Gastrocnemius medialis (tissue), 4 donors: ENCODE measurements at regions not wholly inside any gene's neighbourhood (a gene's known extent, or its start where the extent isn't known, plus 50 kb on each side); places are given as distances from the start of the nearest gene placed in this dataset.
"Not testable (repeated sequence)": the region's sequence is repeated elsewhere in the genome, so short reads cannot be mapped to it uniquely, and the experiment has no call there.

ENCODE experiments used
- ATAC-seq, 2 donors: fragments of 150-250 bp; one replicate each; pipeline ENCODE4 v1.9.1; 2016
- DNase-seq, 2 donors: peaks; one replicate each; pipeline ENCODE4 v3.0.0-alpha.2; 2019
- H3K27ac ChIP-seq, 4 donors: fragments of 200-600 bp; sonication (generic); 1 replicate in 1 of 4; 2 replicates in 3 of 4; pipeline ENCODE4 v1.5.1; 2016 to 2018; ENCODE audit warnings: mild to moderate bottlenecking in 2 of 4, moderate library complexity in 1 of 4
- H3K27me3 ChIP-seq, 3 donors: fragments of 200-600 bp; sonication (generic) in 2 of 3; 1 replicate in 1 of 3; 2 replicates in 2 of 3; pipeline versions ENCODE4 v1.5.1 to v1.6.0; 2016 to 2019; ENCODE audit warnings: mild to moderate bottlenecking in 1 of 3, moderate library complexity in 1 of 3
- H3K36me3 ChIP-seq, 2 donors: fragments of 200-600 bp; sonication (generic) in 1 of 2; one replicate each; pipeline ENCODE4 v1.5.1; 2017 to 2018
- H3K4me1 ChIP-seq, 2 donors: fragments of 200-600 bp; sonication (generic) in 1 of 2; one replicate each; pipeline ENCODE4 v1.5.1; 2016 to 2017; ENCODE audit warnings: mild to moderate bottlenecking in 2 of 2
- H3K4me3 ChIP-seq, 4 donors: fragments of 200-600 bp; sonication (generic) in 3 of 4; 1 replicate in 1 of 4; 2 replicates in 3 of 4; pipeline ENCODE4 v1.5.1; 2016 to 2019; ENCODE audit warnings: mild to moderate bottlenecking in 2 of 4
- H3K9me3 ChIP-seq, 3 donors: fragments of 200-600 bp; sonication (generic) in 2 of 3; 1 replicate in 1 of 3; 2 replicates in 2 of 3; pipeline ENCODE4 v1.5.1; 2016 to 2019
- CTCF ChIP-seq, 5 experiments: fragments of 450-650 bp in 3 of 5; fragments of 200-600 bp in 2 of 5; sonication (generic) in 2 of 5; IDR thresholded peaks in 4 of 5; conservative IDR thresholded peaks in 1 of 5; 1 replicate in 4 of 5; 2 replicates in 1 of 5; pipeline ENCODE4 v1.5.1; 2016 to 2019; ENCODE audit warnings: antibody characterized with exemption in 5 of 5, mild to moderate bottlenecking in 3 of 5, moderate library complexity in 3 of 5
- POLR2A ChIP-seq, 2 donors: fragments of 450-650 bp; IDR thresholded peaks; one replicate each; pipeline ENCODE4 v1.6.1; 2017; ENCODE audit warnings: antibody characterized with exemption in 2 of 2, mild to moderate bottlenecking in 2 of 2, moderate library complexity in 2 of 2
- in situ Hi-C, 4 donors: fragments of 200-750 bp; cut with MboI; loops; one replicate each; pipeline versions ENCODE4 v1.15.0 to v1.8.0; 2017; ENCODE audit warnings: low sequenced_read_pairs in 4 of 4
- intact Hi-C: fragments of 100-400 bp; cut with DNase I; formaldehyde crosslinking; loops from one replicate; pipeline ENCODE4 v1.15.1; 2023; ENCODE audit warnings: low total_unique reads

DNA sequence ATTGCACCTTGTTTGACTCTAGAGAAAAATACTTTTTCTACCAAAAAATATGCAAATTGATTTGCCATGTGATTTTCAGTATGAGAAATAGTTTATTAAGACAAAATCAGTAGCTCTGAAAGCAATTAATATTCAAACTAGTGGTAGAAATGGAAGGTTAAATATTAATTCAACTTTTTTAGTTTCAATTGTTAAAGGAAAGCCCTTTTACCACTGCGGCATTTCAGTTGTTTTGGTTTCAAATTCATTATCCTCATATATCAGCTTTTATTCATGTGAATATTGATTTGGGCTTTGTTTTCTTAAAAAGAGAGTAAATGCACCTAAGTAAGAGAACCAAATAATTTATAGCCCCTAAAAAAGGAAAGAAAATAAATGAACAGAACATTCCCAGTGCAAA lies 660.6 kb upstream of the CHD1 start:
- H3K9me3 ChIP-seq, result no peaks in the 10 kb centered on the region
- H3K4me3 ChIP-seq, result no peak overlapping the region
- ATAC-seq (no peak), DNase-seq (no peak)
- no peak overlapping the region for H3K27ac ChIP-seq
- TF ChIP-seq CTCF (IDR thresholded peaks at IDR 0.05 in 4 of 5, conservative IDR thresholded peaks at IDR 0.05 in 1 of 5) (no peak), POLR2A (IDR thresholded peaks at IDR 0.05) (no peak)
- H3K36me3 ChIP-seq, result no peaks in the 10 kb centered on the region
- H3K4me1 ChIP-seq, result no peaks in the 10 kb centered on the region
- intact Hi-C loops (no loop called here), in situ Hi-C loops (no loop called here)
- no peaks in the 10 kb centered on the region for H3K27me3 ChIP-seq

- DNase-seq, result no peak
- H3K27me3 ChIP-seq, result no peaks in the 10 kb centered on the region
- intact Hi-C loops (no loop called here), in situ Hi-C loops (no loop called here)
- no peak overlapping the region for H3K4me3 ChIP-seq
- H3K4me1 ChIP-seq, result no peaks in the 10 kb centered on the region
- no peak for ATAC-seq
- H3K27ac ChIP-seq, result no peak overlapping the region
- no peaks in the 10 kb centered on the region for H3K9me3 ChIP-seq
- H3K36me3 ChIP-seq, result no peaks in the 10 kb centered on the region
- TF ChIP-seq POLR2A (IDR thresholded peaks at IDR 0.05) (no peak), CTCF (IDR thresholded peaks at IDR 0.05 in 4 of 5, conservative IDR thresholded peaks at IDR 0.05 in 1 of 5) (no peak)
These were observed 659.2 kb upstream of the CHD1 start for GRCh38 chr5:99587983-99588382.

DNA sequence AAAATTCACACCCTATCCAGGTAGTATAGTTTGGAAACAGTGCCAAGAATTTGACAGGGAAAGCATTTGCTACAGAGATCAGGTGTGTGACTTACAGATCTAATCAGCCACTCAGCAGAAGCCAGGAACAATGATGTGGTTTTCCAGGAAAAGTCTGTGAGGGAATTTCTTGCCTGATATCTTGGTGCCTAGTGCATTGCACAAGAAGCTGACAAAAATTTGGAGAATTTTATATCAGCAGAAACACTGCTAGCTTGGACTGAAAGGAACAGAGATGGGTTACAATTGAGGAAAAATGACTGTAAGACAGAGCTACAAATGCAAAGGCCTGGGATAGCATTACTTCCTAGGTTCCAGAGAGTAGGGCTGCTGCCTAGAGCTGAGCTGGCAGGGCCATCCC lies 658.1 kb upstream of the CHD1 start:
- ATAC-seq (no peak), DNase-seq (no peak)
- in situ Hi-C loops (no loop called here), intact Hi-C loops (no loop called here)
- H3K27me3 ChIP-seq, result no peaks in the 10 kb centered on the region
- H3K36me3 ChIP-seq, result no peaks in the 10 kb centered on the region
- H3K9me3 ChIP-seq, result no peaks in the 10 kb centered on the region
- no peaks in the 10 kb centered on the region for H3K4me1 ChIP-seq
- no peak overlapping the region for H3K4me3 ChIP-seq
- no peak overlapping the region for H3K27ac ChIP-seq
- TF ChIP-seq CTCF (IDR thresholded peaks at IDR 0.05 in 4 of 5, conservative IDR thresholded peaks at IDR 0.05 in 1 of 5) (no peak), POLR2A (IDR thresholded peaks at IDR 0.05) (no peak)

- in situ Hi-C loops, result not testable (repeated sequence)
These were observed 652.4 kb upstream of the CHD1 start for GRCh38 chr5:99581204-99581603.

DNA sequence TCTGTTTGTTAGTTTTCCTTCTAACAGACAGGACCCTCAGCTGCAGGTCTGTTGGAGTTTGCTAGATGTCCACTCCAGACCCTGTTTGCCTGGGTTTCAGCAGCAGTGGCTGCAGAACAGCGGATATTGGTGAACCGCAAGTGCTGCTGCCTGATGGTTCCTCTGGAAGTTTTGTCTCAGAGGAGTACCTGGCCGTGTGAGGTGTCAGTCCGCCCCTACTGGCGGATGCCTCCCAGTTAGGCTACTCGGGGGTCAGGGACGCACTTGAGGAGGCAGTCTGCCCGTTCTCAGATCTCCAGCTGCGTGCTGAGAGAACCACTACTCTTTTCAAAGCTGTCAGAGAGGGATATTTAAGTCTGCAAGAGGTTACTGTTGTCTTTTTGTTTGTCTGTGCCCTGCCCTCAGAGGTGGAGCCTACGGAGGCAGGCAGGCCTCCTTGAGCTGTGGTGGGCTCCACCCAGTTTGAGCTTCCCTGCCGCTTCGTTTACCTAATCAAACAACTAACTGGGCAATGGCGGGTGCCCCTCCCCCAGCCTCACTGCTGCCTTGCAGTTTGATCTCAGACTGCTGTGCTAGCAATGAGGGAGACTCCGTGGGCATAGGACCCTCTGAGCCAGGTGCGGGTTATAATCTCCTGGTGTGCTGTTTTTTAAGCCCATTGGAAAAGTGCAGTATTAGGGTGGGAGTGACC lies 634.3 kb upstream of the CHD1 start:
- H3K4me1 ChIP-seq, intact Hi-C loops, H3K9me3 ChIP-seq, H3K27ac ChIP-seq, DNase-seq, ATAC-seq, H3K27me3 ChIP-seq, H3K36me3 ChIP-seq, H3K4me3 ChIP-seq, in situ Hi-C loops: not testable (repeated sequence)

More at GRCh38 chr5:99581204-99581603, 652.4 kb upstream of the CHD1 start:
- intact Hi-C loops, H3K4me3 ChIP-seq, ATAC-seq, H3K27me3 ChIP-seq, H3K9me3 ChIP-seq, H3K36me3 ChIP-seq, H3K27ac ChIP-seq, H3K4me1 ChIP-seq, DNase-seq: not testable (repeated sequence)
